ENCODE measurements at regions not wholly inside any gene's neighbourhood (a gene's known extent, or its start where the extent isn't known, plus 50 kb on each side); places are given as distances from the start of the nearest gene placed in this dataset.
"Not testable (repeated sequence)": the region's sequence is repeated elsewhere in the genome, so short reads cannot be mapped to it uniquely, and the experiment has no call there.

DNA sequence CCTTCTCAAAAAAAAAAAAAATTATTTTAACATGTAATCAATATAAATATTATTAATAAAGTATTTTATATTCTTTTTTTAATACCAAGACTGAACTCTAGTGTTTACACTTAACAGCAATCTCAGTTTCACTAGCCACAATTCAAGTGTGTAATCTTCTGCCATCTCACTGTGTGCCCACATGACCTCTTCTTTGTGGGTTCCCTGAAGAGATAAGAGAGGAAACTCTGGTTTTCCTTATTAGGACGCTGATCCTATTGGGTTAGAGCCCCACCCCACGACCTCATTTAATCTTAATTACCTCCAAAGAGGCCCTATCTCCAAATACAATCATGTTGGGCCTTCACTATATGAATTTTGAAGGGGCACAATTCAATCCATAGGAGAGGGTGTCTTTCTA is 177.6 kb downstream of the STK31 start:
- no peak for DNase-seq

DNA sequence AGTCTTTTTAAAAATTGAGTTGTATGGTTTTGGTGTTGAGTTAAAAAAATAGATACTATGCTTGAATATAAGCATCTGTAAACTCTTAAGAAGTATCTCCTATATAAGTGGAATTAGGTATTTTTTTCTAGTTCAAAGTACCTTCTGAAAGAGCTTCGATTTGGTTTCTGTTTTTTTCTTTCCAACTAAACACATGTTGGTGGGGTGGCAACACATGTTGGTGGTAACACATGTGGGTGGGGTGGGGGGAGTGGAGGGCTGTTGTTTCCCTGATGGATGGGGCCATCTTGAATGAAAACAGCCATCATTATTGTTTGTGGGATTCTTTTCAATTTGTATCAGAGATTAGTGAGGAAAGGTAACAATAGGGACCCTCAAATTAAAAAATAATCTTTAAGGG is 178.9 kb downstream of the STK31 start:
- no peak for DNase-seq

GRCh38 chr7:23889566-23889965 is 179.5 kb downstream of the STK31 start:
- DNase-seq, result no peak

DNA sequence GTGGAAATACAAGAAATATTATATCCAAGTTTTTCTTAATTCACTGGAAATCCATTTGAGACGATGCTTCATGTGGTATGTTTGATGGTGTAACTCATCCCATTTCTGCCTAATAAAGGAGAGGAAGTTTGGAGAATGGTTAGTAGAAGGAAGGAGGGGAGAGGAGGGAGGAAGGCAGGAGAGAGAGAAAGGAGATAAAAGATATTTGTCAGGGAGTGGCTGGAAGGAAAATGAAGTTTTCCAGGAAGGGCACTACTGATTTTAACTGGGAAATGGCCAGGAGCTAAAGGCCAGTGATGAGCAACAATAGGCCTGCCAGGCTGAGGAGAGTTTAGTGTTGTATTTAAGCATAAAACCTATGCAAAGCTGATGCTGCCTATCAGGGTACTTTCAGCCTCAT is 182.0 kb downstream of the STK31 start:
- no peak for DNase-seq

DNA sequence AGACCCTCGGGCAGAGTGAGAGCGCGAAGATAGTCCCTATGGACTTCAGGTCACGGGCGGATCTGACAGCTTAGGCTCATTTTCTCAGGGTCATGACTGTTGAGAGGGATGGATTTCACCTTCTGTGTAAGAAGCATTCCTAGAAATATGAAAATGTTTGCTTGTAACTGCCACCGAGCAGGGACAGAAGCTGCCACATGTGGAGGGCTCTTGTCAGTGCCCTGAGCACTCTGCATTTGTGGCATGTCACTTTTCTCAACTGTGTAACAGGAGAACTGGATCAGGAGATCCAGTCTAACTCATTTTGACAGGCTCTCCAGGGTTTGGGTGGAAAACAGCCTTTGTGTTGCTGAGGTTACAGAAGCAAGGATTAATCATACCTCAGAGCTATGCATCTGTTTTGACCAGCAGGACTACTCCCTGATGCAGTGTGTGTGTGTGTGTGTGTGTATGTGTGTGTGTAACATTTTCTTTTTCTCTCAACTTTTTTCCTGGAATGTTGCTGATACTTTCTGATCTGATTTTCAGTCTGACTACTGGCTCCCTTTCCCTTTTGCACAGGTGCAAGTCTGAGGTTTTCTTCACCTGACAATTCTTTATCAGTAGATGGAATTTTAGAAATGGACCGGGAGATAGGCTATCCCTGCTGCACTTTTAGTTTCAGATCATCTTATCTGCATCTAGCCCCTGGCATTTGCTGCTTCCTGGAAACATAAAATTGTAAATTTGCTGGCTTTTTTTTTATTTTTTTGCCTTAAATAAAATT is 183.3 kb downstream of the STK31 start:
- peak; percentile 68 for DNase-seq

DNA sequence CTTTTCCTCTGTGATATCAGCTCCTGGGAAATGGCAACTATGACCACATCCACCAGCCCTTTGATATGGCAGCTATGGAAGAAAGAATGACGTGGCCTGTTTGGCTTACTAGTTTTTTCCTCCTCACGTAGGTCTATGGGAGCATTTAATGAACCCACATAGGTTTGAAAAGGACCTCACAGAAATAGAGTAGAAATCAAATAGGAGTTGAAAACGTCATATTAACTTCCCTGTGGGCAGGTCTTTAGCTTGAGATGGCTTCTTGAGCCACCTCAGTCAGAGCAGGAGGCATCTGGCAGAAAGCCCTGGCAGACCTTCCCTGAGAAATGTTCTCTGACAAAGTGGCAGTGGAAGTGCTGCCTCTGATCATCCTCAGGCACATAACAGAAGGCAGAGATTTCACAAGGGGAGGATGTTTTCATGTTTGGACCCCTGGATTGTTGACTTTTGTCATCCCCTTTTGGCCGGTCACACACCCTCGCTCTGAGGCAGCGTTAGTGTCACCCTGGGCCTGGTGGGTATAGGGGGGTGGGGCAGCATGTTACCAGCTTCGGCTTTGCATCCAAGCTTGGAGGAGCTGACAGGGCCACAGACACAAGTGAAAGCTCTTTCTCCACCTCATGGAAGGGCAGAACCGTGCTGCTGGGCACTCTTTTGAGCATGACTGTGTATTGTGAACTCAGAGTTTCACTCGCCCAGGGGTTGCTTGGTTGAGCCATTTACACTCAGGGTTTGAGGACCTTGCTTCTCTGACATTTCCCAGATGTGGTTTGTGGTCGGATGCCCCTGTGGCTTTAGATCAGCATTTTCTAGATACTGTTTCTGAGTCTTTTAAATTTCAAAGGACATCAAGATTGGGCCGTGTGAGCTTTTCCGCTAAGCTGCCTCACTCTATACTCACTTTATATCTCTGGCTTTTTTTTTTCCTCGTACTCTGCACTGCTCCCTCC is 184.2 kb downstream of the STK31 start:
- peak; percentile 20 for DNase-seq

- DNase-seq, result no peak
Measured at GRCh38 chr7:23894892-23895569, 185.0 kb downstream of the STK31 start.

GRCh38 chr7:23895666-23896096 is 185.7 kb downstream of the STK31 start:
- peak; percentile 75 for DNase-seq

- DNase-seq, result no peak
Measured at GRCh38 chr7:23898619-23899018, 188.6 kb downstream of the STK31 start.

DNA sequence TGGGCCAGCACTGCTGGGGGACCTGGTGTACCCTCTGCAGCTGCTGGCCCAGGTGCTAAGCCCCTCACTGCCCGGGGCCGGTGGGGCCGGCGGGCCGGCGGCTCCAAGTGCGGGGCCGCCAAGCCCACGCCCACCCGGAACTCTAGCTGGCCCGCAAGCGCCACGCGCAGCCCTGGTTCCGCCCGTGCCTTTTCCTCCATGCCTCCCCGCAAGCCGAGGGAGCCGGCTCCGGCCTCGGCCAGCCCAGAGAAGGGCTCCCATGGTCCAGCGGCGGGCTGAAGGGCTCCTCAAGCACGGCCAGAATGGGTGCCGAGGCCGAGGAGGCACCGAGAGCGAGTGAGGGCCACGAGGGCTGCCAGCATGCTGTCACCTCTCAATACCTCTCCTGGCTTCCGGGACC is 194.9 kb downstream of the STK31 start:
- DNase-seq, result not testable (repeated sequence)

DNA sequence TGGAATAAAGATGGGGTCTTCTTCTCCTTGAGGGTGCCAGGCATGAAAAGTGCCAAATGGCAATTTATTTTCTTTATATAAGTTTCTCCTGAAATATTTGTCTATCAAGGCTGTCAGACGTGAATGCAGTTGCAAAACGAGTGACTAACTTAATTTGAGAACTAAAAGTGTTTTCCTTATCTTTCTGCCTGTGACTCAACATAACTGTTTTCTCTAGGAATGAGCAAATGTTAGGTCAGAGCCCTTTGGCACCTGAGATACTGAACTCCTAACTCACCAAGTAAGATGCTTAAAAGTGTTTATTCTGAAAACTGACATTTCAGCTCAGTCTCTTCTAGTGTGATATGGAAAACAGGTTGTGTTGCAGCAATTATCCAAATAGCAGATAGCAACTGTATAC is 197.0 kb downstream of the STK31 start:
- DNase-seq, result no peak

DNA sequence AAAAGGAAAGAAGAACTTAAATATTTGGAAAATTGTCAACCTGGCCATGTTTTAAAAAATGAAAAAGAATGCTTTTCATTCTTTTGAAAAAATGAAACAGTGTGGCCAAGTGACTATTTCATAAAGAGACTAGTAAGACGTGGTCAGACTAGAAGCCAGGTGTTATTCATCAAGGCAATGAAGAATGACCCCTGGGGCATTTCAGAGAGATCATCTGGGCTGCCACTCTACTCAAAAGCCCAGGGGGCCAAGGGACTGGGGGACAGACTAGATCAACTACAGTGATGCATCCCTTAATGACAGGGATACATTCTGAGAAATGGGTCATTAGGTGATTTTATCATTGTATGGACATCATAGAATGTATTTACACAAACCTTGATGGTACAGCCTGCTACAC is 199.4 kb downstream of the STK31 start:
- DNase-seq, result no peak

- no peak for DNase-seq
Measured at GRCh38 chr7:23912065-23912464, 202.0 kb downstream of the STK31 start.

DNA sequence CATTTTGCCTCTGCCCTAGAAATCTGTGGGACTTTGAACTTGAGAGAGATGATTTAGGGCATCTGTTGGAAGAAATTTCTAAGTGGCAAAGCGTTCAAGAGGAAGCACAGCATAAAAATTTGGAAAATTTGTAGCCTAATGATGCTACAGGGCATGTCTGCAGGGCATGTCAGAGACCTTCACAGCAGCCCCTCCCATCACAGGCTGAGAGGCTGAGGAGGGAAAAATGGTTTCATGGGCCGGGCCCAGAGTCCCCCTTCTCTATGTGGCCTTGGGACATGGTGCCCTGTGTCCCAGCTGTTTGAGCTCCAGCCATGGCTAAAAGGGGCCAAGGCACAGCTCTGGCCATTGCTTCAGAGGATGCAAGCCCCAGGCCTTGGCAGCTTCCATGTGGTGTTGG is 203.0 kb downstream of the STK31 start:
- DNase-seq, result no peak

DNA sequence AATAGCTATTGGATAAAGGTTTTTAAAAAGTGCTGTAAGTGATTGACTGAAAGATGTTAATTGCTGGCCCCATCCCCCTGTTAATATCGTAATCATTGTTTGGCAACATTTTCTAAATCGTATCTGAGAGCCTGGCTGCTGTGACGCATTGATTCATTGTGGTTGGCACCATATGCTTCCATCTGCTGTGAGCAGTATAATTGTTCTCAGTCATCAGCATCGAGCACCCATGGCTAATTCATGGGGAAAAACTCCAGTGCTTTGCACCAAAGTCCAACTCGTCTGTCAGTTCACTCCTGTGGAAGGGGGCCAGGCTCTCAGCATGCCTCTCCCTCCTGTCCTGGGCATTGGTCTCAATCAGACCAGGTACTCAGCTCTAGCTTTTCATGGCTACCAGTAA is 205.2 kb downstream of the STK31 start:
- DNase-seq, result no peak

DNA sequence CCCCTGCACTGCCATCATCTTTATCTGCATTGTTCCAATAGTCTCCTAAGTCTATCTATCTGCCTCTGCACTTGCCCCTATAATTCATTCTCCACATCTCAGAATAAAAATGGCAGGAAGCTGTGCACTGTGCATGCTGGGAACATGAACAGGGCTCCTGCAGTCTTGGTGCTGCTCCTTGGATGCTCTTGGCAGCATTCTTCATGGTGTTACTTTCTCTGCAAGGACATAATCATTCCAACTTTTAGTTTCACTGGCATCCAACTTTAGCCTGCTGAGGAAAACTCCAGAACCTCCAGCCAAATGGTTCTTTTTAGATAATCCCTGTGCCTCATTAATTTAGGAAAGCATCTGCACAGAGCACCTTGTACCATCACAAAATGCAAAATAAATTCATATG is 208.3 kb downstream of the STK31 start:
- no peak for DNase-seq

- DNase-seq, result no peak
Measured at GRCh38 chr7:23918856-23919255, 208.8 kb downstream of the STK31 start.

GRCh38 chr7:23925088-23925487 is 215.1 kb downstream of the STK31 start:
- no peak for DNase-seq

- no peak for DNase-seq
Measured at GRCh38 chr7:23927709-23928417, 217.8 kb downstream of the STK31 start.

- no peak for DNase-seq
Measured at GRCh38 chr7:23928418-23928775, 218.4 kb downstream of the STK31 start.

DNA sequence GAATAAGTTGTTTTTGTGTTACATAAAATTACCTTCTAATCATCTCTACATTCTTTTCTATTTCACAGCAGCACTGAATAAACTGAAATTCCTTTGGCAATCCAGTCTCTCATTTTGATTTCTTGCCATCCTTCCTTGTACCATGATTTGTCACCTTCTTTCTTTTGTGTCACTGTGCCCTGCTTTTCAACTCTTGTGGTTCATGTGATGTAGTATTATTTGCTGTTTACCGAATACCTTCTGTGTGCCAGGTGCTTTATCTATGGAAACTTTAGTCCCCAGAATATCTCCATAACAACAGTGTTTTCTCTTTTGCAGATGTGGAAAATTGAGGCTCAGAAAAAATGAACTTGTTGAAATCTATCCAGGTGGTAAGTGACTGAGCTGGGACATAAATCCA is 220.3 kb downstream of the STK31 start:
- DNase-seq, result no peak

DNA sequence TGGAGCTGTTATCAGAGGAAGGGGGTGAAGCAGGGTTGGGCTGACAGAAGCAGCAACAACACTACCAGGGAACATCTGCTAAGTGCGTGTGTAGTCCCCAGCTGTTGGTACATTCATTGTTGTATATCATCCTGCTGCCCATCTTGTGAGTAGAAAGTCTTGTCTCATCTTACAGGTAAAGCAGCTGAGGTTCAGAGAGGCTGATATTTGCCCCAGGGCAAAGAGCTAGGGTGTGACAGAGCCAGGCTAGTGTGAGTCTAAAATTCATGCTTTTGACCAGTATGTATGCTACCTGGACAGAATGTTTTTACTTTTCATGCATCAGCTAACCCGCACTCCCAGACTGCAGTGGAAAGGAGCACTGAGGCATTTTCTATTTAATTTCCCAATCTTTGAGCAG is 221.6 kb downstream of the STK31 start:
- no peak for DNase-seq

DNA sequence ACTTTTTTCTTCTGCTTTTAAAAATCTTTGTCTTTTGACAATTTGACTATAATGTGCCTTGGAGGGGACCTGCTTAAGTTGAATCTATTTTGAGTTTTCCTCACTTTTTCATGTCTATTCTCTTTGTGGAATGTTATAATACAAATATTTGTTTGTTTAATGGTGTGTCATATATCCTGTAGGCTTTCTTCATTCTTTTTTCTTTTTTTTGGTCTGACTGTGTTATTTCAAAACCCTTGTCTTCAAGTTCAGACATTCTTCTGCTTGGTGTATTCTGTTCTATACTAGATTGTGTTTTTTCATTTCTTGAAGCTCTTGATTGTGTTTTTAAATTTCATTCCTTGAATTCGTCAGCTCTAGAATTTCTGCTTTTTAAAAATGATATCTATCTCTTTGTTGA is 228.2 kb downstream of the STK31 start:
- no peak for DNase-seq
